OCI-LY1 (cell line): ENCODE measurements at regions not wholly inside any gene's neighbourhood (a gene's known extent, or its start where the extent isn't known, plus 50 kb on each side); places are given as distances from the start of the nearest gene placed in this dataset.

ENCODE experiments used
- EZH2 ChIP-seq: fragments of 200-600 bp; sonication (generic), shearing (Covaris generic); IDR thresholded peaks from 2 replicates; pipeline ENCODE4 v1.8.0; 2017; ENCODE audit warnings: borderline replicate concordance, mixed run types, mild to moderate bottlenecking, antibody characterized with exemption, low read length, moderate library complexity, mixed read lengths
- TF ChIP-seq, protein P1 (sequence below): fragments of 200-600 bp; sonication (generic), shearing (Covaris generic); IDR thresholded peaks from 2 replicates; pipeline ENCODE4 v1.5.1; 2017; ENCODE audit warnings: mild to moderate bottlenecking, antibody characterized with exemption, low read length, moderate library complexity, mixed read lengths

DNA sequence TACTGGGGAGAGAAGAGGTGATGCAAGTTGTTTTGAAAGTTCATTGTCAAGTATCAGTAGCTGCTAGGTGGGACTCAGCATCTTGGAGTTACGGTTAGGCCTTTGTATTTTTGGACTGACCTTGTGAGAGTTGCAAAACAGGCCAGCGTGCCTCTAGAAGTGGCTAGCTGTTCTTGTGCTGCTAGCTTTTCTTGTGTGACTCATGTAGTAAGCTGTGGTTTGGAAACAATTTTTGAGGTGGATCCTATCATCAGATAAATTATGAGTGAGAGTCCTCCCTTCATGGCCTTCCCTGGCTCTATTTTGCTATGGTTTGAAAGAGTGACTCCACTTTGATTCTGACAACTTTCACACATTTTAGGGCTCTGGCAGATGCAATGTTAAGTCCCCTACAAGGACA, 409.2 kb upstream of the HS6ST1 start:
- no peak for TF ChIP-seq EZH2
- TF ChIP-seq, protein P1, sequence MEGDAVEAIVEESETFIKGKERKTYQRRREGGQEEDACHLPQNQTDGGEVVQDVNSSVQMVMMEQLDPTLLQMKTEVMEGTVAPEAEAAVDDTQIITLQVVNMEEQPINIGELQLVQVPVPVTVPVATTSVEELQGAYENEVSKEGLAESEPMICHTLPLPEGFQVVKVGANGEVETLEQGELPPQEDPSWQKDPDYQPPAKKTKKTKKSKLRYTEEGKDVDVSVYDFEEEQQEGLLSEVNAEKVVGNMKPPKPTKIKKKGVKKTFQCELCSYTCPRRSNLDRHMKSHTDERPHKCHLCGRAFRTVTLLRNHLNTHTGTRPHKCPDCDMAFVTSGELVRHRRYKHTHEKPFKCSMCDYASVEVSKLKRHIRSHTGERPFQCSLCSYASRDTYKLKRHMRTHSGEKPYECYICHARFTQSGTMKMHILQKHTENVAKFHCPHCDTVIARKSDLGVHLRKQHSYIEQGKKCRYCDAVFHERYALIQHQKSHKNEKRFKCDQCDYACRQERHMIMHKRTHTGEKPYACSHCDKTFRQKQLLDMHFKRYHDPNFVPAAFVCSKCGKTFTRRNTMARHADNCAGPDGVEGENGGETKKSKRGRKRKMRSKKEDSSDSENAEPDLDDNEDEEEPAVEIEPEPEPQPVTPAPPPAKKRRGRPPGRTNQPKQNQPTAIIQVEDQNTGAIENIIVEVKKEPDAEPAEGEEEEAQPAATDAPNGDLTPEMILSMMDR = no peak
